Breast epithelium (tissue), 4 donors: ENCODE measurements at regions not wholly inside any gene's neighbourhood (a gene's known extent, or its start where the extent isn't known, plus 50 kb on each side); places are given as distances from the start of the nearest gene placed in this dataset.

ENCODE experiments used
- DNase-seq, 2 donors: peaks; one replicate each; pipeline ENCODE4 v3.0.0-alpha.2; 2019; ENCODE audit warnings: low spot score in 2 of 2
- H3K27ac ChIP-seq, 2 donors: fragments of 200-600 bp; sonication (generic) in 1 of 2; one replicate each; pipeline ENCODE4 v1.5.1; 2016 to 2019; ENCODE audit warnings: mild to moderate bottlenecking in 1 of 2
- H3K27me3 ChIP-seq, 2 donors: fragments of 200-600 bp; sonication (generic) in 1 of 2; one replicate each; pipeline versions ENCODE4 v1.5.1 to v1.6.0; 2017 to 2019; ENCODE audit warnings: control low read depth in 1 of 2, mild to moderate bottlenecking in 1 of 2
- H3K36me3 ChIP-seq: fragments of 200-600 bp; one replicate; pipeline ENCODE4 v1.5.1; 2019
- H3K4me1 ChIP-seq, 2 donors: fragments of 200-600 bp; sonication (generic); one replicate each; pipeline ENCODE4 v1.5.1; 2016 to 2019; ENCODE audit warnings: control low read depth in 1 of 2
- H3K4me3 ChIP-seq, 3 donors: fragments of 200-600 bp; sonication (generic); 1 replicate in 2 of 3; 2 replicates in 1 of 3; pipeline ENCODE4 v1.5.1; 2016 to 2019; ENCODE audit warnings: mild to moderate bottlenecking in 3 of 3, moderate library complexity in 2 of 3
- H3K9me3 ChIP-seq, 2 donors: fragments of 200-600 bp; sonication (generic) in 1 of 2; one replicate each; pipeline ENCODE4 v1.5.1; 2016 to 2019; ENCODE audit warnings: control low read depth in 1 of 2
- CTCF ChIP-seq, 3 donors: fragments of 450-650 bp; IDR thresholded peaks; one replicate each; pipeline ENCODE4 v1.5.1; 2016 to 2017; ENCODE audit warnings: antibody characterized with exemption in 3 of 3, mild to moderate bottlenecking in 3 of 3, moderate library complexity in 3 of 3
- POLR2A ChIP-seq: fragments of 450-650 bp; IDR thresholded peaks from one replicate; pipeline ENCODE4 v1.6.1; 2016; ENCODE audit warnings: antibody characterized with exemption, mild to moderate bottlenecking, moderate library complexity
- POLR2AphosphoS5 ChIP-seq, 3 donors: sonication (generic); formaldehyde crosslinking; IDR thresholded peaks; one replicate each; pipeline ENCODE4 v1.6.1; 2017; ENCODE audit warnings: antibody characterized with exemption in 3 of 3
- intact Hi-C: fragments of 100-400 bp; cut with DNase I; formaldehyde crosslinking; loops from one replicate; pipeline ENCODE4 v1.15.1; 2023; ENCODE audit warnings: low total_unique reads

- TF ChIP-seq POLR2AphosphoS5 (IDR thresholded peaks at IDR 0.05) (no peak), POLR2A (no peak), CTCF (IDR thresholded peaks at IDR 0.05) (peak in 1 of 3 donors; percentile 39)
- no peak for DNase-seq
- no peaks in the 10 kb centered on the region for H3K4me1 ChIP-seq
- no peak overlapping the region for H3K27ac ChIP-seq
- no peak overlapping the region for H3K4me3 ChIP-seq
- H3K9me3 ChIP-seq = no peaks in the 10 kb centered on the region
- no peaks in the 10 kb centered on the region for H3K36me3 ChIP-seq
- intact Hi-C loops = no loop called here
- no peaks in the 10 kb centered on the region for H3K27me3 ChIP-seq
Observed at GRCh38 chr3:160163229-160163878, 61.9 kb upstream of the C3orf80 start.

GRCh38 chr3:160168246-160168645, 57.0 kb upstream of the C3orf80 start:
- Histone ChIP-seq H3K27me3 (no peaks in the 10 kb centered on the region), H3K36me3 (no peaks in the 10 kb centered on the region), H3K4me3 (no peak overlapping the region), H3K27ac (no peak overlapping the region), H3K4me1 (no peaks in the 10 kb centered on the region), H3K9me3 (no peaks in the 10 kb centered on the region)
- intact Hi-C loops = no loop called here
- TF ChIP-seq CTCF (IDR thresholded peaks at IDR 0.05) = no peak
- TF ChIP-seq POLR2AphosphoS5 (IDR thresholded peaks at IDR 0.05) = no peak
- TF ChIP-seq POLR2A = no peak
- no peak for DNase-seq

- H3K36me3 ChIP-seq = no peaks in the 10 kb centered on the region
- no peaks in the 10 kb centered on the region for H3K4me1 ChIP-seq
- no peak overlapping the region for H3K4me3 ChIP-seq
- intact Hi-C loops = no loop called here
- no peak for TF ChIP-seq POLR2AphosphoS5 (IDR thresholded peaks at IDR 0.05)
- TF ChIP-seq POLR2A = no peak
- TF ChIP-seq CTCF (IDR thresholded peaks at IDR 0.05) = no peak
- no peaks in the 10 kb centered on the region for H3K9me3 ChIP-seq
- no peak overlapping the region for H3K27ac ChIP-seq
- no peaks in the 10 kb centered on the region for H3K27me3 ChIP-seq
- no peak for DNase-seq
Observed at GRCh38 chr3:160169139-160169976, 55.9 kb upstream of the C3orf80 start.

- Histone ChIP-seq H3K27me3 (no peaks in the 10 kb centered on the region), H3K4me1 (no peaks in the 10 kb centered on the region), H3K9me3 (no peaks in the 10 kb centered on the region), H3K27ac (no peak overlapping the region), H3K4me3 (no peak overlapping the region), H3K36me3 (no peaks in the 10 kb centered on the region)
- no peak for TF ChIP-seq POLR2A
- TF ChIP-seq CTCF (IDR thresholded peaks at IDR 0.05) = no peak
- no peak for TF ChIP-seq POLR2AphosphoS5 (IDR thresholded peaks at IDR 0.05)
- no peak for DNase-seq
- intact Hi-C loops = no loop called here
Observed at GRCh38 chr3:160170409-160171370, 54.5 kb upstream of the C3orf80 start.
